SH-SY5Y (cell line): ENCODE measurements at regions not wholly inside any gene's neighbourhood (a gene's known extent, or its start where the extent isn't known, plus 50 kb on each side); places are given as distances from the start of the nearest gene placed in this dataset.

Experiments
- GATA2 ChIP-seq: IDR thresholded peaks from 2 replicates; pipeline ENCODE4 v1.6.1; 2011; ENCODE audit warnings: mild to moderate bottlenecking, low read depth, low read length
- GATA3 ChIP-seq: IDR thresholded peaks from 2 replicates; pipeline ENCODE4 v1.6.1; 2011; ENCODE audit warnings: low read depth, mild to moderate bottlenecking, low read length, moderate library complexity

DNA sequence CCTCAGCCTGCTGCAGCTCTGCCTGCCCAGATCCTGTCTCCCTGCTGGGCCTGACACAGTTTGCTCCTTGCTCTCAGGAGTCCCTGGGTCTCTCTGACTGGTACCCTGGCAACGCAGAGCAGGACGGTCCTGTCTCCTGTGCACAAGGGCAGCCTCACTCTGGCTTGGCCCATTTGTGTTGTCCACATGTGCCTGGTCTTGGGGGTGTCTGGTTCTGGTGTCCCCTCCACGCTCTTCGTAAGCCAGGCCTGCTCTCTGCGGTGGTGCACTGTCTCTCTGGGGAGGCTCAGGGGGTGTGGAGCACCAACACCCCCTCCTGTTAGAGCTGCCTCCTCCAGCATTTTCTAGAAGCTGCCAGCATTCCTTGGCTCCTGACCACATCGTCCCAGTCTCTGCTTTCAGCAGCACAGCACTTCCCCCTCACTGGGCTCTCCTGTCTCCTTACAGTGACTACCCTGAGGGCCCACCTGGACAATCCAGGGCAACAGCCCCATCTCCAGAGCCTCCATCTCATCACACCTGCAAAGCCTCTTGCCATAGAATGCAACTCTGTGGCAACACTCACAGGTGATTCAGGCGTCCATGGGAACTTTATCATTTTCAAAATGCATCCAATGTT lies 235.6 kb upstream of the HS6ST1 start:
- no peak for TF ChIP-seq GATA2
- TF ChIP-seq GATA3, result no peak
